ENCODE measurements at regions not wholly inside any gene's neighbourhood (a gene's known extent, or its start where the extent isn't known, plus 50 kb on each side); places are given as distances from the start of the nearest gene placed in this dataset.
"Not testable (repeated sequence)": the region's sequence is repeated elsewhere in the genome, so short reads cannot be mapped to it uniquely, and the experiment has no call there.

GRCh38 chr6:25160134-25160533 lies 119.0 kb upstream of the CARMIL1 start:
- DNase-seq (ENCODE audit: low spot score): not testable (repeated sequence)

DNA sequence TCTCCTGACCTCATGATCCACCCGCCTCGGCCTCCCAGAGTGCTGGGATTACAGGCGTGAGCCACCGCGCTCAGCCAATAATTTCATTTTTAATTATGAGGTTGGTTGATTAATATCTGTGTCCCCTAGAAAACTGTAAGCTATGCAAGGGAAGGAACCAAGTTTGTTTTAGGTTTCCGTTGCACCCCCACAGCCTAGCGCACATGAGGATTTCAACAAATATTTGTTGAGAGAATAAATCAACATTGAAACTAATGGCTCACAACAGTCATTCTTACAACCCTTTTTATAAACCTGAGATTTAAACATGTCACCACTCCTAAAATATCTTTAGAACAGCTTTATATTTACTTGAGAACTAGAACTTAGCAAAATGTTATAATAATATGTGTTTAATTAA lies 114.0 kb upstream of the CARMIL1 start:
- DNase-seq (ENCODE audit: low spot score): no peak

- no peak for DNase-seq (ENCODE audit: low spot score)
Measured at GRCh38 chr6:25165800-25166199, 113.4 kb upstream of the CARMIL1 start.

- DNase-seq (ENCODE audit: low spot score): no peak
Measured at GRCh38 chr6:25166955-25167748, 112.0 kb upstream of the CARMIL1 start.

GRCh38 chr6:25167961-25168360 lies 111.2 kb upstream of the CARMIL1 start:
- DNase-seq (ENCODE audit: low spot score): no peak

GRCh38 chr6:25168637-25169036 lies 110.5 kb upstream of the CARMIL1 start:
- DNase-seq (ENCODE audit: low spot score): no peak

GRCh38 chr6:25169553-25169952 lies 109.6 kb upstream of the CARMIL1 start:
- DNase-seq (ENCODE audit: low spot score): no peak

- no peak for DNase-seq (ENCODE audit: low spot score)
Measured at GRCh38 chr6:25169961-25170360, 109.2 kb upstream of the CARMIL1 start.

GRCh38 chr6:25170640-25171039 lies 108.5 kb upstream of the CARMIL1 start:
- DNase-seq (ENCODE audit: low spot score): no peak

- no peak for DNase-seq (ENCODE audit: low spot score)
Measured at GRCh38 chr6:25171301-25171700, 107.9 kb upstream of the CARMIL1 start.

- DNase-seq (ENCODE audit: low spot score): no peak
Measured at GRCh38 chr6:25172819-25173218, 106.4 kb upstream of the CARMIL1 start.

DNA sequence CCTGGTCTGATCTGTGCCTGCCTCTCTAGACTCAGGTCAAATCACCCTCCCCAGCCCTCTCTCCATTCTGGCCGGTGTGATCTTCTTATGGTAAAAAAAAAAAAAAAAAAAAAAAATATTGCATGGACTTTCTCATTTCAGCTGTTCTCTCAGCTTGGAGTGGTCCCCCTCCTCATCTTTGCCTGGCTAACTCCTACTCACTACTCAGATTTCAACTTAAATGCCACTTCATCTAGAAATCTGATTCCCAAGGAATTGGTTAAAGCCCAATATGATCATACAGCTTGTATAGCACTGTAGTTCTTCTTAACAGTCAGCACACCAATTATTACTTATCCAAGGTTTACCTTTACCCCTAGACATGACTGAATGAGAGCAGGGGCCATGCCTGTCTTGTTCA lies 105.9 kb upstream of the CARMIL1 start:
- DNase-seq (ENCODE audit: low spot score): no peak

DNA sequence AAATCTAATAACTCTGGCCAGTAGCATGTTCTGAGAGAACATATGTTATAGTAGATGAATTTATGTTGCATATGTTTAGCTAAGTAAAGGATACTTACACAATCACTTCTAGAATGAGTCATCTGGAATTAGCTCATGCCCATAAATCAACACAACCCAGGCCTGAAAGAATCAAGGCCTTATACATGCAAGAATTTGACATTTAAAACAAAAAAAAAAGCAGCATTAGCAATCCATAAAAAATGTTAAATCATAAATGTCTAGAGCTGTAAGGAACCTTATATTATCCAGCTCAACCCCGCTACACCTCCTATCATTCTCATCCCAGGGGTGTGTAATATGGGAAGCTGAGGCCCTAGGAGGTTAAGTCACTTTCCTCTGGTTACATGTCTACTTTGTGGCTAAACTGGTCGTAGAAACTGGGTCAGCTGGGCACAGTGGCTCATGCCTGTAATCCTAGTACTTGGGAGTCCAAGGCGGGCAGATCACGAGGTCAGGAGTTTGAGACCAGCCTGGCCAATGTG lies 105.2 kb upstream of the CARMIL1 start:
- DNase-seq (ENCODE audit: low spot score): no peak

GRCh38 chr6:25174678-25175077 lies 104.5 kb upstream of the CARMIL1 start:
- no peak for DNase-seq (ENCODE audit: low spot score)

DNA sequence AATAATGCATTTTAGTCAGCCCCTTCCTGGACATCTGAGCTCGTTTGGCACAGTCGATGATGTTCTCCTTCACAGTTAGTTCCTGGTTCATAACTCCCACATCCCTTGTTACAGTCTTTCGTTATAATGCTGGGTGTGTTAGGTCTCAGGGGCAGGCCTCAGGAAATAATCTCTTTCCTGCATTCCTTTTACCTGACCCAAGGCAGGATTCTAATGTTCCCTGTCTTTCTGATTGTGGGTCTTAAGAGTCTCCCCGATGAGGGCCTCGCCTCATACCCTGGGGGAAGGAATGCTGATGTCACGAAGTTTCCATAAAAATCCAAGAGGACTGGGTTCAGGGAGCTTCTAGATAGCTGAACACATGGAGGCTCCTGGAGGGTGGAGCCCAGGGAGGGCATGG lies 104.0 kb upstream of the CARMIL1 start:
- DNase-seq (ENCODE audit: low spot score): no peak

DNA sequence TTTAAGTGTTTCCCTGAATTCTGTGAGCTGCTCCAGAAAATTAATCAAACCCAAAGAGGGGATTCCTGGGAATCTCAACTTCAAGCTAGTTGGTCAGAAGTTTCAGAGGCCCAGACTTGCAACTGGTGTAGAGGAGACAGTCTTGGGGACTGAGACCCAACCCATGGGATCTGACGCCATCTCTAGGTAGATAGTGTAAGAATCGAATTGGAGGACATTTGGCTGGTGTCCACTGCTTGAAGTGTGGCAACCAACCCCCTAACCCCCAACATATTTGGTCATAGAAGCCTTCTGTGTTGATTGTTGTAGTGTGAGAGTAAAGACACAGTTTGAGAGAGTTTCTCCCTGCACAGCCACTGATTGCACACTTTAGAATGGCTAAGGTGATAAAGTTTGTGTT lies 103.5 kb upstream of the CARMIL1 start:
- DNase-seq (ENCODE audit: low spot score): no peak

GRCh38 chr6:25176466-25176865 lies 102.7 kb upstream of the CARMIL1 start:
- DNase-seq (ENCODE audit: low spot score): no peak

- DNase-seq (ENCODE audit: low spot score): no peak
Measured at GRCh38 chr6:25177500-25178028, 101.6 kb upstream of the CARMIL1 start.

DNA sequence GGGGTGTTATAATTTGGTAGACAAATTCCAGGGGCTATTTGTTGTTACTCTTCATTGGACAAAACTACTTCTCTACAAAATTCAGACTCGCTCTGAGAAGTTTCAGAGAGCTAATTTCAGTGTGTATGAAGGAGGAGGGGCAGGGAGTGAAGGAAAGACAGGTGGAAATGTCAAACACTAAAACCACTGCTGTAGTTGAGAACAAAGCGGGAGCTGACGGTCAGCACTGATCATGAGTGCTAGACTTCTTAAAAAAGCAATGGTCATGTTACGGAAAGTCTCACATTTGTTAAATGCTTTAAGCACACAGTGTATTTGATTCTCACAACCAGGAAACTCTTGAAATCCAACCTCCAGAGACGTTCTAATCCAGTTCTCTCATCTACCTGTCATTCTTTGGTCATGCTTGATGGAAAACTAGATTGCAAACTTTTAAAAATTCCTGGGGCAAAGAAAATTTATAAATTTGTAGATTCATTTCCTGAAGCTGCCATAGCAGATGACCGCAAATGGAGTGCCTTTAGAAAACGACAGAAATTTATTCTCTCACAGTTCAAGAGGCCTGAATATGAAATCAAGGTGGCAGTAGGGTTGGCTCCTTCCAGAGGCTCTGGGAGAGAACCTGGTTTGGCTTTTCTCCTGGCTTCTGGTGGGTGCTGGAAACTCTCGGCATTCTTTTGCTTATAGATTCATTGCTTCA lies 100.7 kb upstream of the CARMIL1 start:
- DNase-seq (ENCODE audit: low spot score): no peak

DNA sequence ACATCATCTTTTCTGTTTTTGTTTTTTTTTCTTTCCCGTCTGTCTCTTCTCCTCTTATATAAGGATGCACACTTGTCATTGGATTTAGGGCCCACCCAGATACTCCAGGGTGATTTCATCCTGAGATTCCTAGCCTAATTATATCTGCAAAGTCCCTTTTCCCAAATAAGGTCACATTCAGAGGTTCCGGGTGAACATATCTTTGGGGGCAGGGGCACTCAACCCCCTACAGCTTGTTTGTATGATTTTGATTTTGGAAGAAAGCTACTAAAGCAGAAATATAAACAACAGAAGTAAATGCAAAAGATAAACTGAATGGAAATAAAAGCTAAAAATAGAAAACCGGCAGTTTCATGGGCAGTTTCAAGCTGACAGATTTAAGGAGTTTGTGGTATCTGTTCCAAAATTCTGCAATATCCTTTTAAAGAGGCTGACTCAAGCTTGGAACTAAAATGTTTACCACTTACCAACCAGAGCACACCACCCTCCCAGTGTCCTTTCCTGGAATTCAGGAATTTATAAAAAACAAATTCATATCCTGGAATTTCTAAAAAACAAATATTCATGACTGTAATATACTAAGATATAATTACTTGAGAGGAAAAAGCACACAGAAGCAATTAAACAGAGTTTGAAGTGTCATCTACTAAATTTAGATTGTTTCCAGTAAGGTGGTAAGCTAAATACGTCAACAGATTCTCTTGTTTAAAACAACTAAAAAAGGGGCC lies 100.0 kb upstream of the CARMIL1 start:
- DNase-seq (ENCODE audit: low spot score): no peak

GRCh38 chr6:25180630-25181349 lies 98.4 kb upstream of the CARMIL1 start:
- DNase-seq (ENCODE audit: low spot score): no peak

- no peak for DNase-seq (ENCODE audit: low spot score)
Measured at GRCh38 chr6:25181350-25181724, 97.8 kb upstream of the CARMIL1 start.

Data from ecto neural progenitor cell (in vitro differentiated cells).